NT2/D1 (cell line): ENCODE measurements at regions not wholly inside any gene's neighbourhood (a gene's known extent, or its start where the extent isn't known, plus 50 kb on each side); places are given as distances from the start of the nearest gene placed in this dataset.

Experiments
- DNase-seq: peaks from one replicate; pipeline ENCODE4 v3.0.0-alpha.2; 2011; ENCODE audit warnings: low read depth, low spot score
- H3K27me3 ChIP-seq: 2 replicates; pipeline ENCODE4 v1.6.0; 2011; ENCODE audit warnings: mild to moderate bottlenecking; ENCODE audit not compliant: insufficient read length, insufficient read depth
- H3K36me3 ChIP-seq: 2 replicates; pipeline ENCODE4 v1.6.1; 2011; ENCODE audit warnings: mild to moderate bottlenecking, low read length, mixed read lengths; ENCODE audit not compliant: insufficient read depth, insufficient read length
- H3K4me1 ChIP-seq: 2 replicates; pipeline ENCODE4 v1.5.1; 2011; ENCODE audit not compliant: insufficient read depth, insufficient read length
- H3K4me3 ChIP-seq: 2 replicates; pipeline ENCODE4 v1.5.1; 2011; ENCODE audit warnings: low read depth; ENCODE audit not compliant: insufficient read length
- H3K9ac ChIP-seq: 2 replicates; pipeline ENCODE4 v1.6.0; 2011; ENCODE audit warnings: low read depth; ENCODE audit not compliant: insufficient read length
- H3K9me3 ChIP-seq: 2 replicates; pipeline ENCODE4 v1.5.1; 2011; ENCODE audit warnings: mild to moderate bottlenecking, low read length; ENCODE audit not compliant: insufficient read depth
- SUZ12 ChIP-seq: IDR thresholded peaks from 2 replicates; pipeline ENCODE4 v1.6.1; 2011; ENCODE audit not compliant: insufficient read length, insufficient read depth; ENCODE audit errors: extremely low read depth
- YY1 ChIP-seq: IDR thresholded peaks from 2 replicates; pipeline ENCODE4 v1.6.1; 2011; ENCODE audit not compliant: insufficient read length, insufficient read depth
- ZNF274 ChIP-seq: IDR thresholded peaks from 2 replicates; pipeline ENCODE4 v1.6.1; 2011; ENCODE audit warnings: mild to moderate bottlenecking, low read depth, low read length

DNA sequence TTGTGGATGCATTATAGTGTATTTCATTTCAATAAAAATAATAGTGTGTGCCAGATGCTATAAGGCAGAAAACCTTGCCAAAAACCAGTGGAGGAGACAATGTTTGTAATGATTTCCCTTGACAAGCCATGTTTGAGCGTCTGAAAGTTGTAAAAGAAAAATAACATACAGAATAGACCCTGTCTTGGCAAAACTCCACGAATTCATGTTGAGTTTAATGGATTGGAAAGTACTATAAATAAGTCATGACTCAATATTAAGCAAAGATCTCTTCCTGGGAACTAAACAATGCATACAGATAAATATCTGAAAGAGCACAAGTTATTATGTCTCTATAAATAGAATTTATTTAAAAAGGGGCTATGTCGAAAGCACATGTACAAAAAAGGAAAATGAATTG, 543.5 kb downstream of the GABRG1 start:
- Histone ChIP-seq H3K36me3 (no peaks in the 10 kb centered on the region), H3K9ac (no peak overlapping the region), H3K9me3 (no peaks in the 10 kb centered on the region), H3K27me3 (no peaks in the 10 kb centered on the region), H3K4me3 (no peak overlapping the region), H3K4me1 (no peaks in the 10 kb centered on the region)
- no peak for DNase-seq
- no peak for TF ChIP-seq YY1
- no peak for TF ChIP-seq ZNF274
- TF ChIP-seq SUZ12: no peak

DNA sequence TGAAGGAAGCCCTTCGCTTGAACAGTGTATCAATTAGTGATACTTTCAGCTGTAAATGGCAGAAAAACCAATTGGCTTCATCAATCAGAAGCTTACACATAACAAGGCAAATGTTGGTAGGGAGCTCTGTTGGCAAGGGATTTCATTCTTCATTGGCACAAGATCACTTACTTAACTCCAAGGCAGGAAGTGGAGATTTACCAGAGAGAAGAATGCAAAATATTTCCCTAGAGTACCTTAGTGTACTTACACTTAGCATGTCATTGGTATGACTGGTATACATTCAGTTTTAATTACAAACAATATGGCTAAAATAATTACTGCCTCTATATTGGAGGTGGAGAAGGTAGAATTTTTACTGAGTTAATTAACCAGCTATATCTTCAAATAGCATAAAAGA, 545.0 kb downstream of the GABRG1 start:
- no peaks in the 10 kb centered on the region for H3K36me3 ChIP-seq
- H3K9ac ChIP-seq: no peak overlapping the region
- H3K27me3 ChIP-seq: no peaks in the 10 kb centered on the region
- no peak for TF ChIP-seq ZNF274
- no peak for TF ChIP-seq SUZ12
- no peak for TF ChIP-seq YY1
- H3K4me3 ChIP-seq: no peak overlapping the region
- H3K4me1 ChIP-seq: no peaks in the 10 kb centered on the region
- H3K9me3 ChIP-seq: no peaks in the 10 kb centered on the region
- DNase-seq: no peak

DNA sequence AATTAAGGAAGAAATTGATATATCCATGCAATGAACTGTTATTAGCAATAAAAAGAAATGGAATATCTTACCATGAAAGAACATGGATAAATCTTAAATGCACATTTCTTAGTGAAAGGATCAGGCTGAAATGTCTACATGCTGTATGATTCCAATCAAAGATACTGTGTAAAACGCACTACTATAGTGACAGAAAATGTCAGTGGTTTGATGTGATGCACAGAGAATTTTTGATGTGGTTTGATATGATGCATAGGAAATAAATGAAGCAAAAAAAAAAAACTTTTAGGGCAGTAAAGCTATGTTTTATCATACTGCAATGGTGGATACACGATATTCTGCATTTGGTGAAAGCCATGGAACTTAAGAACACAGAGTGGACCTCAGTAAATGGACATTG, 547.6 kb downstream of the GABRG1 start:
- no peaks in the 10 kb centered on the region for H3K27me3 ChIP-seq
- no peak overlapping the region for H3K9ac ChIP-seq
- TF ChIP-seq ZNF274 (no peak), YY1 (no peak), SUZ12 (no peak)
- DNase-seq: no peak
- H3K4me3 ChIP-seq: no peak overlapping the region
- no peaks in the 10 kb centered on the region for H3K4me1 ChIP-seq
- no peaks in the 10 kb centered on the region for H3K9me3 ChIP-seq
- H3K36me3 ChIP-seq: no peaks in the 10 kb centered on the region

DNA sequence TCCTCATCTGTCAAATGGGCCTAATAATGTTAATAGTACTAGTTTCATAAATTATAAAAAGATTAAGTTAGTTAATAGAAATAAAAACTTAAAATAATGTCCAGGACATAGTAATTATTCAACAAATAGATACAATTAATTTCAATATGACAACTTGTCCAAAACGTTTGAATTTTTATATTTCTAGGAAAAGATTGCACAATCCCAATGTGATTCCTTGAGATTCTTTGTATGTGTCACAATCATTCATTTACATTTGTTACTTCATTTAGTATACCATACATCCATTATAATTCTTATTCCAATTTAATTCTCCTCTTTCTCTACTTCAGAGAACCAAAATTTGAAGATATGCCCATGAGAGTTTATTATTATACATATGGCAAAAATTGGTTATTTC, 554.2 kb downstream of the GABRG1 start:
- TF ChIP-seq SUZ12 (no peak), YY1 (no peak), ZNF274 (no peak)
- H3K9me3 ChIP-seq: no peaks in the 10 kb centered on the region; the same call in 1 of the 2 replicates
- no peak for DNase-seq
- H3K4me3 ChIP-seq: no peak overlapping the region
- no peaks in the 10 kb centered on the region for H3K4me1 ChIP-seq
- H3K36me3 ChIP-seq: no peaks in the 10 kb centered on the region
- H3K27me3 ChIP-seq: no peaks in the 10 kb centered on the region
- no peak overlapping the region for H3K9ac ChIP-seq

DNA sequence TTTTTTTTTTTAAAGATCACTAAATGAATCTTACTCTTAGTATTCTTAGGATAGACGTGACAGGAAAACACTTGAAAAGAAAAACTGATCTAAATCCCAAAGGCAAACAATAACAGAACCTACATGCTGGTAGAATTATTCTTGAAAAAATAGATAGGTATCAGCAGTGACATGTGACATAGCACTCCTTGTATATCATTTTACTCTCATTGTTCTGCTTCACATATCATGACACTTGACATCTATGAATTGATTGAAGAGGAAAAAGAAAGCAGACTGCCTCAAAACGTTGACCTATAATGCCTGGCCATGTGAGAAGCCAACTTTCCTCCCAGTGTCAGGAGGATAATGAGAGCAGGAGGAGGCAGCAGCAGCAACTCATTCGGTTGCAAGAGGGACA, 555.2 kb downstream of the GABRG1 start:
- H3K9ac ChIP-seq: no peak overlapping the region
- DNase-seq: no peak
- H3K27me3 ChIP-seq: no peaks in the 10 kb centered on the region
- no peaks in the 10 kb centered on the region for H3K4me1 ChIP-seq
- no peaks in the 10 kb centered on the region; the same call in 1 of the 2 replicates for H3K9me3 ChIP-seq
- no peak overlapping the region for H3K4me3 ChIP-seq
- H3K36me3 ChIP-seq: no peaks in the 10 kb centered on the region
- no peak for TF ChIP-seq SUZ12
- no peak for TF ChIP-seq ZNF274
- no peak for TF ChIP-seq YY1

DNA sequence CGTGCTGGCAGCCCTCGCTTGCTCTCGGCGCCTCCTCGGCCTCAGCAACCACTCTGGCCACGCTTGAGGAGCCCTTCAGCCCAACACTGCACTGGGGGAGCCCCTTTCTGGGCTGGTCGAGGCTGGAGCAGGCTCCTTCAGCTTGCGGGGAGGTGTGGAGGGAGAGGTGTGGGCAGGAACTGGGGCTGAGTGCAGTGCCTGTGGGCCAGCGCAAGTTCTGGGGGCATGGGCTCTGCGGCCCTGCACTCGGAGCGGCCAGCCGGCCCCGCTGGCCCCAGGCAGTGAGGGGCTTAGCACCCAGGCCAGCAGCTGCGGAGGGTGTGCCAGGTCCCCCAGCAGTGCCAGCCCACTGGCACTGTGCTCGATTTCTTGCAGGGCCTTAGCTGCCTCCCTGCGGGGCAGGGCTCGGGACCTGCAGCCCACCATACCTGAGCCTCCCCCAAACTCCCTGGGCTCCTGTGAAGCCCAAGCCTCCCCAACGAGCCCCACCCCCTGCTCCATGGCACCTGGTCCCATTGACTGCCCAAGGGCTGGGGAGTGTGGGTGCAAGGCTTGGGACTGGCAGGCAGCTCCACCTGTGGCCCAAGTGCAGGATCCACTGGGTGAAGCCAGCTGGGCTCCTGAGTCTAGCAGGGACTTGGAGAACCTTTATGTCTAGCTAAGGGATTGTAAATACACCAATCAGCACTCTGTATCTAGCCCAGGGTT, 556.8 kb downstream of the GABRG1 start:
- TF ChIP-seq YY1 (no peak), ZNF274 (no peak), SUZ12 (no peak)
- Histone ChIP-seq H3K27me3 (no peaks in the 10 kb centered on the region), H3K9me3 (no peaks in the 10 kb centered on the region; the same call in 1 of the 2 replicates), H3K36me3 (no peaks in the 10 kb centered on the region), H3K9ac (no peak overlapping the region), H3K4me3 (no peak overlapping the region), H3K4me1 (no peaks in the 10 kb centered on the region)
- no peak for DNase-seq

DNA sequence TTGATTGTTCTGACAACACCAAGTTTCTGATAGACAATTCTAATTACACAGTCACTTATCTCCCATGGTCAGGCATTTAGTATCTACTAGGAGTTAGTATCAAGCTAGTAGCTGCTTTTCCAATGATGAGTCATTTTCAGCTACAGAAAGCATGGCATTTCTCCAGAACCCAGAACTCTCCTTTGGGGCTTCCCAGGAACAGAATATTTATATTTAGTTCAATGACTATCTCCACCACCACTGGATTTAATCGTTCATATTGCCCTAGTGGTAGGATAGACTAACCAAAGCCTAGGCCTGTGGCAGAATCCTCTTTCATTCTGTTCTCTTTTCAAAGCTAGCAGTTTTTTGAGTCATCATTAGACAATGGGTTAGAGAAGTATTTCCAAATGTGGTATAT, 569.4 kb downstream of the GABRG1 start:
- DNase-seq: no peak
- no peak overlapping the region for H3K4me3 ChIP-seq
- no peaks in the 10 kb centered on the region for H3K27me3 ChIP-seq
- no peaks in the 10 kb centered on the region for H3K9me3 ChIP-seq
- TF ChIP-seq YY1 (no peak), ZNF274 (no peak), SUZ12 (no peak)
- no peak overlapping the region for H3K9ac ChIP-seq
- no peaks in the 10 kb centered on the region for H3K36me3 ChIP-seq
- no peaks in the 10 kb centered on the region for H3K4me1 ChIP-seq
